IMR-90 (cell line): ENCODE measurements at regions not wholly inside any gene's neighbourhood (a gene's known extent, or its start where the extent isn't known, plus 50 kb on each side); places are given as distances from the start of the nearest gene placed in this dataset.

Experiments used
- ATAC-seq: fragments of 200-7000 bp; cut with Tn5 transposase; 2 replicates; pipeline ENCODE4 v1.9.1; 2020; ENCODE audit warnings: low read depth, mild to moderate bottlenecking, moderate library complexity
- BruUV-seq: library from RNA; stranded (reverse); fragments of 400-500 nt; replicated peaks from 2 replicates; lab custom pipeline; 2021; lab: Mats Ljungman, UMichigan
- CTCF ChIA-PET: fragments of 300-600 bp; formaldehyde crosslinking; extraction: SDS; loops from one replicate; lab custom pipeline; 2021; ENCODE audit warnings: antibody characterized with exemption; lab: Yijun Ruan, JAX
- POLR2A ChIA-PET: fragments of 300-600 bp; sonication (Branson Sonifier 250); formaldehyde crosslinking; loops from one replicate; lab custom pipeline; 2022; ENCODE audit warnings: antibody characterized with exemption; ENCODE audit not compliant: unreplicated experiment; lab: Charles Lee
- DNase-seq: peaks from one replicate; pipeline ENCODE4 v3.0.0; 2013
- H2AFZ ChIP-seq: replicated peaks from 2 replicates; pipeline ENCODE3; 2013; ENCODE audit warnings: low read length, mild to moderate bottlenecking; ENCODE audit not compliant: poor library complexity
- H2AK5ac ChIP-seq: 2 replicates; pipeline ENCODE4 v1.6.1; 2013; ENCODE audit warnings: low read depth, low read length, inconsistent platforms
- H2AK9ac ChIP-seq: replicated peaks from 2 replicates; pipeline ENCODE3; 2013; ENCODE audit warnings: mild to moderate bottlenecking, low read depth, low read length, moderate library complexity; ENCODE audit not compliant: poor library complexity
- H2BK120ac ChIP-seq: 2 replicates; pipeline ENCODE4 v1.6.1; 2013; ENCODE audit warnings: low read depth, low read length, inconsistent platforms
- H2BK15ac ChIP-seq: 3 replicates; pipeline ENCODE4 v1.6.1; 2013; ENCODE audit warnings: low read depth, low read length, inconsistent platforms
- H2BK20ac ChIP-seq: 2 replicates; pipeline ENCODE4 v1.6.1; 2013; ENCODE audit warnings: low read depth, mild to moderate bottlenecking, inconsistent platforms, low read length, moderate library complexity
- H2BK5ac ChIP-seq: 2 replicates; pipeline ENCODE4 v1.6.1; 2013; ENCODE audit warnings: mild to moderate bottlenecking, low read depth, low read length, inconsistent platforms; ENCODE audit not compliant: poor library complexity, severe bottlenecking
- H3K14ac ChIP-seq: replicated peaks from 2 replicates; pipeline ENCODE4 v1.6.1; 2013; ENCODE audit warnings: low read depth, low read length, inconsistent platforms
- H3K18ac ChIP-seq: 2 replicates; pipeline ENCODE4 v1.6.1; 2013; ENCODE audit warnings: low read depth, low read length, control low read depth
- H3K23ac ChIP-seq: 2 replicates; pipeline ENCODE4 v1.6.1; 2013; ENCODE audit warnings: low read depth, low read length, inconsistent platforms
- H3K27ac ChIP-seq: 2 replicates; pipeline ENCODE4 v1.5.1; 2013; ENCODE audit warnings: mild to moderate bottlenecking, control low read depth, low read length; ENCODE audit not compliant: insufficient read depth
- H3K27me3 ChIP-seq: 2 replicates; pipeline ENCODE4 v1.6.1; 2013; ENCODE audit warnings: low read length; ENCODE audit not compliant: control insufficient read depth, insufficient read depth
- H3K36me3 ChIP-seq: 2 replicates; pipeline ENCODE4 v1.6.1; 2013; ENCODE audit warnings: low read length, mixed read lengths; ENCODE audit not compliant: control insufficient read depth, insufficient read depth
- H3K4ac ChIP-seq: 2 replicates; pipeline ENCODE4 v1.6.1; 2013; ENCODE audit warnings: low read depth, low read length, inconsistent platforms
- H3K4me1 ChIP-seq: 2 replicates; pipeline ENCODE4 v1.6.1; 2013; ENCODE audit warnings: low read length, mixed read lengths; ENCODE audit not compliant: control insufficient read depth, insufficient read depth
- H3K4me2 ChIP-seq: 2 replicates; pipeline ENCODE4 v1.6.1; 2013; ENCODE audit warnings: low read depth, mild to moderate bottlenecking, control low read depth, low read length, moderate library complexity
- H3K4me3 ChIP-seq: 2 replicates; pipeline ENCODE4 v1.5.1; 2013; ENCODE audit warnings: low read depth, mild to moderate bottlenecking, control low read depth, low read length, moderate library complexity; ENCODE audit not compliant: insufficient read depth
- H3K56ac ChIP-seq: 2 replicates; pipeline ENCODE4 v1.6.1; 2013; ENCODE audit warnings: low read length, inconsistent platforms; ENCODE audit not compliant: insufficient read depth; ENCODE audit errors: extremely low read depth
- H3K79me1 ChIP-seq, 2 experiments: 2 replicates each; pipeline ENCODE4 v1.6.1; 2013; ENCODE audit warnings: low read length in 2 of 2, inconsistent platforms in 1 of 2, low read depth in 1 of 2
- H3K9ac ChIP-seq: 2 replicates; pipeline ENCODE4 v1.6.1; 2013; ENCODE audit warnings: low read depth, low read length, control low read depth
- H3K9me1 ChIP-seq: 2 replicates; pipeline ENCODE4 v1.6.1; 2013; ENCODE audit warnings: low read length, inconsistent platforms; ENCODE audit not compliant: insufficient read depth
- H3K9me3 ChIP-seq: 2 replicates; pipeline ENCODE4 v1.6.1; 2013; ENCODE audit warnings: low read length; ENCODE audit not compliant: control insufficient read depth, insufficient read depth
- H4K20me1 ChIP-seq: 2 replicates; pipeline ENCODE4 v1.6.1; 2013; ENCODE audit warnings: low read length, inconsistent platforms; ENCODE audit not compliant: insufficient read depth
- H4K5ac ChIP-seq: 2 replicates; pipeline ENCODE4 v1.6.1; 2013; ENCODE audit warnings: mild to moderate bottlenecking, low read depth, low read length, control low read depth
- H4K8ac ChIP-seq, 2 experiments: 2 replicates each; pipeline ENCODE4 v1.6.1; 2013; ENCODE audit warnings: low read depth in 2 of 2, low read length in 2 of 2, control low read depth in 1 of 2, inconsistent platforms in 1 of 2
- H4K91ac ChIP-seq: 2 replicates; pipeline ENCODE4 v1.6.1; 2013; ENCODE audit warnings: low read depth, low read length, inconsistent platforms; ENCODE audit not compliant: insufficient read depth
- FOS ChIP-seq: fragments of 150-350 bp; IDR thresholded peaks from 2 replicates; pipeline ENCODE4 v1.6.1; 2016; ENCODE audit warnings: low read depth, low read length
- MAFK ChIP-seq: IDR thresholded peaks from 2 replicates; pipeline ENCODE4 v1.6.1; 2012; ENCODE audit warnings: low read depth, low read length, improper control_type of control experiment
- WGBS, 2 experiments: methylation state at CpG; one replicate each; pipeline versions ENCODE4 v1.1.5 to v1.1.7; 2013; ENCODE audit warnings: missing lambda C conversion rate in 2 of 2; ENCODE audit not compliant: insufficient read length in 1 of 2; ENCODE audit errors: extremely low coverage in 2 of 2; 5-methylcytosine and 5-hydroxymethylcytosine counted together
- dilution Hi-C: fragments of 300-500 bp; cut with HindIII; formaldehyde crosslinking; loops from one replicate; pipeline ENCODE4 v1.14.3; 2018; ENCODE audit warnings: low sequenced_read_pairs; ENCODE audit not compliant: unreplicated experiment
- in situ Hi-C: fragments of 300-500 bp; cut with MboI; formaldehyde crosslinking; loops from 3 replicates; pipeline ENCODE4 v1.14.3; 2019; ENCODE audit warnings: low sequenced_read_pairs, inconsistent platforms, mixed read lengths
- intact Hi-C: fragments of 100-400 bp; cut with micrococcal nuclease; formaldehyde crosslinking; loops from 2 replicates; pipeline ENCODE4 v1.10.0; 2022
- TF ChIP-seq, protein P1 (sequence below): fragments of 150-350 bp; IDR thresholded peaks from 2 replicates; pipeline ENCODE4 v1.6.1; 2016; ENCODE audit warnings: low read depth, mild to moderate bottlenecking, low read length, moderate library complexity, borderline replicate concordance

DNA sequence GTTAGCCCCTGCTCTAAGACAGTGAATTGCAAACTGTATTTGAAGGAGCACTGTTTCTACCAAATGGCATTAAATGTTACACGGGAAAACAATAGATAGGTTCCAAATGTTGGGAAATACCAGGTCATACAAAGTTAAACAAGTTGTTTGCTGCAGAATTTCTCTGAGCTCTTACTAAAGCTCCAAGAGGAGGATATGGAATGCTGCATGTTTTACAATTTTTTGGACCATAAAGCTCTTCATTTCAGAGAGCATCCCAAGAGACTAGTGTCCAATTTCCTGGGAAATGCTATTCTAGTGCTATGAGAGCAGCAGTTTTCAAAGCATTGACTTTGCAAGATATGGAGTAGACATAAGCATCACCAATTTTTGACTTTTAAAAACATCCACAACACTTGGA lies 155.6 kb upstream of the CCDC68 start:
- H2BK120ac ChIP-seq, result no peak overlapping the region
- no peaks in the 10 kb centered on the region for H3K4me1 ChIP-seq
- no peak overlapping the region for H4K91ac ChIP-seq
- H3K9ac ChIP-seq, result no peak overlapping the region
- no TSS peak for BruUV-seq
- no peak overlapping the region for H4K8ac ChIP-seq
- H3K56ac ChIP-seq, result no peak overlapping the region
- no peaks in the 10 kb centered on the region; the same call in none of the 2 replicates for H3K27me3 ChIP-seq
- H3K9me3 ChIP-seq, result no peaks in the 10 kb centered on the region
- no peaks in the 10 kb centered on the region for H3K36me3 ChIP-seq
- H2BK5ac ChIP-seq, result no peak overlapping the region
- H4K5ac ChIP-seq, result no peak overlapping the region
- TF ChIP-seq FOS, result no peak
- TF ChIP-seq, protein P1, sequence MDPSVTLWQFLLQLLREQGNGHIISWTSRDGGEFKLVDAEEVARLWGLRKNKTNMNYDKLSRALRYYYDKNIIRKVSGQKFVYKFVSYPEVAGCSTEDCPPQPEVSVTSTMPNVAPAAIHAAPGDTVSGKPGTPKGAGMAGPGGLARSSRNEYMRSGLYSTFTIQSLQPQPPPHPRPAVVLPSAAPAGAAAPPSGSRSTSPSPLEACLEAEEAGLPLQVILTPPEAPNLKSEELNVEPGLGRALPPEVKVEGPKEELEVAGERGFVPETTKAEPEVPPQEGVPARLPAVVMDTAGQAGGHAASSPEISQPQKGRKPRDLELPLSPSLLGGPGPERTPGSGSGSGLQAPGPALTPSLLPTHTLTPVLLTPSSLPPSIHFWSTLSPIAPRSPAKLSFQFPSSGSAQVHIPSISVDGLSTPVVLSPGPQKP, result no peak
- TF ChIP-seq MAFK, result no peak
- 80% methylated on average over 1 of the region's 1 CpG; no CpG with 5 or more reads in 1 of the 2 experiments for WGBS, 2 experiments
- H3K4me3 ChIP-seq, result no peak overlapping the region
- no peak overlapping the region for H2AK5ac ChIP-seq
- no peak overlapping the region for H2BK20ac ChIP-seq
- no peak overlapping the region for H2AK9ac ChIP-seq
- no peak overlapping the region for H3K4ac ChIP-seq
- CTCF ChIA-PET, result interaction anchor here (0.6 to 1.1 kb wide), 2 partner anchors 8 to 22 kb away, joined by 3 to 4 read pairs; no protein-coding TSS in a partner anchor
- no peaks in the 10 kb centered on the region for H4K20me1 ChIP-seq
- ATAC-seq (no peak), DNase-seq (no peak)
- H2AFZ ChIP-seq, result no peak overlapping the region
- no peak overlapping the region for H3K4me2 ChIP-seq
- intact Hi-C loops, result no loop called here
- no peaks in the 10 kb centered on the region for H3K9me1 ChIP-seq
- H3K27ac ChIP-seq, result no peak overlapping the region
- POLR2A ChIA-PET, result no interaction called here
- H3K14ac ChIP-seq, result no peak overlapping the region
- dilution Hi-C loops, result no loop called here
- H2BK15ac ChIP-seq, result no peak overlapping the region
- H3K79me1 ChIP-seq, result no peaks in the 10 kb centered on the region
- no peak overlapping the region for H3K18ac ChIP-seq
- in situ Hi-C loops, result loop anchor here (25.0 kb wide), 1 partner anchor 1472 kb away; no protein-coding TSS in a partner anchor
- no peak overlapping the region for H3K23ac ChIP-seq
